ENCODE measurements at regions not wholly inside any gene's neighbourhood (a gene's known extent, or its start where the extent isn't known, plus 50 kb on each side); places are given as distances from the start of the nearest gene placed in this dataset.

DNA sequence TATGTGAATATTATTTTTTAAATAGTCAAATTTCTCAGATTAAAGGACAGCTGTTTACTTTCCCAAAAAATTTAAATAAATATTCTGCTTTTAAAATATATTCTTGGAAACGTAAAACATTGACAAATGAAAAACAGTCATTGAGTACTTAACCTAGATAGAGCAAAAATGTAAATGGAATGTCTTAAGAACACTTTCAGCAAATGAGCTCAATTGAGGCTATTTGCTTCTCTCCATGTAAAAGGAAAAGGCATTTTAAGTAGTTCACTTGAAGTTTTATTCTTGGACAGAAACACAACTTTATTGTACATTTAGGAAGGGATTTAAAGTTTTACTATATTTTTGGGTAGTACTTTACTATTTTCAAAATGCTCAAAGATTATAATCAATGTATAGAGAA lies 983.6 kb upstream of the TYRP1 start:
- TF ChIP-seq, protein P1, sequence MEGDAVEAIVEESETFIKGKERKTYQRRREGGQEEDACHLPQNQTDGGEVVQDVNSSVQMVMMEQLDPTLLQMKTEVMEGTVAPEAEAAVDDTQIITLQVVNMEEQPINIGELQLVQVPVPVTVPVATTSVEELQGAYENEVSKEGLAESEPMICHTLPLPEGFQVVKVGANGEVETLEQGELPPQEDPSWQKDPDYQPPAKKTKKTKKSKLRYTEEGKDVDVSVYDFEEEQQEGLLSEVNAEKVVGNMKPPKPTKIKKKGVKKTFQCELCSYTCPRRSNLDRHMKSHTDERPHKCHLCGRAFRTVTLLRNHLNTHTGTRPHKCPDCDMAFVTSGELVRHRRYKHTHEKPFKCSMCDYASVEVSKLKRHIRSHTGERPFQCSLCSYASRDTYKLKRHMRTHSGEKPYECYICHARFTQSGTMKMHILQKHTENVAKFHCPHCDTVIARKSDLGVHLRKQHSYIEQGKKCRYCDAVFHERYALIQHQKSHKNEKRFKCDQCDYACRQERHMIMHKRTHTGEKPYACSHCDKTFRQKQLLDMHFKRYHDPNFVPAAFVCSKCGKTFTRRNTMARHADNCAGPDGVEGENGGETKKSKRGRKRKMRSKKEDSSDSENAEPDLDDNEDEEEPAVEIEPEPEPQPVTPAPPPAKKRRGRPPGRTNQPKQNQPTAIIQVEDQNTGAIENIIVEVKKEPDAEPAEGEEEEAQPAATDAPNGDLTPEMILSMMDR (IDR thresholded peaks at IDR 0.05; ENCODE audit: insufficient read depth, low read depth, low read length) = no peak
- POLR2A ChIA-PET = no interaction called here
- CTCF ChIA-PET = no interaction called here

DNA sequence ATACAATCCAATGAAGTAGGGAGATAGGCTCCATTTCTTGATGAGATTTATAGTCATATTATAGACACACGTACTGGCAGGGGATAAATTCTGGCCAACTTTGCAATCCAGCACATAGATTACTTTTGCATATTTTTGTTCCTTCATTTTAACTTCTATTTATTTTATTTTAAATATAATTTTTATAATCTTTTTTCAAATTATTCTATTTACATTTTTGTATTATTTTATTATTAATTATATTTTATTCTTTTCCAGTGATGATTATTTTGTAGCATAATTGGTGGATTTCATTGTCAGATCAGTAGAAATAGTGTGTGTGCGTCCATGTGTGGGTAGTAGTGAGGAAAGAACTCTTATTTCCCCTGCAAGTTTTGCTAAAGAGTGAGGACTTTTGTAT lies 980.1 kb upstream of the TYRP1 start:
- H3K4me3 ChIP-seq (ENCODE audit: low read depth, low read length) = no peak overlapping the region
- CTCF ChIA-PET = no interaction called here
- DNase-seq (ENCODE audit: low read depth) = no peak
- POLR2A ChIA-PET = no interaction called here
- TF ChIP-seq, protein P1 (IDR thresholded peaks at IDR 0.05; ENCODE audit: insufficient read depth, low read depth, low read length) = no peak
- H3K27me3 ChIP-seq (ENCODE audit: control insufficient read depth, insufficient read depth, low read length) = no peaks in the 10 kb centered on the region
- H3K36me3 ChIP-seq (ENCODE audit: control insufficient read depth, insufficient read depth, low read length) = no peaks in the 10 kb centered on the region

More for the DNA sequence above, 983.6 kb upstream of the TYRP1 start:
- no peak overlapping the region for H3K4me3 ChIP-seq (ENCODE audit: low read depth, low read length)
- no peak for DNase-seq (ENCODE audit: low read depth)
- no peaks in the 10 kb centered on the region for H3K36me3 ChIP-seq (ENCODE audit: control insufficient read depth, insufficient read depth, low read length)
- H3K27me3 ChIP-seq (ENCODE audit: control insufficient read depth, insufficient read depth, low read length) = no peaks in the 10 kb centered on the region

DNA sequence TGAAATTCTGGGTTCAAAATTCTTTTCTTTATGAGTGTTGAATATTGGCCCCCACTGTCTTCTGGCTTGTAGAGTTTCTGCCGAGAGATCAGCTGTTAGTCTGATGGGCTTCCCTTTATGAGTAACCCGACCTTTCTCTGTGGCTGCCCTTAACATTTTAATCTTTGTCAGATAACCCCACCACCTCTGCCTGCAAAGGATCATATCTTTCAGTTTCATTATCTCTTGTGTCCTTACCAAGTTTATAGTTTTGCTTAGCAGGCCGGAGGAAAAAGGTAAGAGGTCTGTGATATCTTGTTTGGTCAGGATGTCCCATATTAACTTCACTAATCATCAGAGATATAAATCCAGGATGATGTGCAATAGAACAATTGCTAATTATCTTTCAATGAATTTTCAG lies 970.2 kb upstream of the TYRP1 start:
- H3K4me3 ChIP-seq (ENCODE audit: low read depth, low read length) = no peak overlapping the region
- TF ChIP-seq, protein P1 (IDR thresholded peaks at IDR 0.05; ENCODE audit: insufficient read depth, low read depth, low read length) = no peak
- POLR2A ChIA-PET = no interaction called here
- H3K36me3 ChIP-seq (ENCODE audit: control insufficient read depth, insufficient read depth, low read length) = no peaks in the 10 kb centered on the region
- no peaks in the 10 kb centered on the region for H3K27me3 ChIP-seq (ENCODE audit: control insufficient read depth, insufficient read depth, low read length)
- DNase-seq (ENCODE audit: low read depth) = no peak
- CTCF ChIA-PET = no interaction called here

DNA sequence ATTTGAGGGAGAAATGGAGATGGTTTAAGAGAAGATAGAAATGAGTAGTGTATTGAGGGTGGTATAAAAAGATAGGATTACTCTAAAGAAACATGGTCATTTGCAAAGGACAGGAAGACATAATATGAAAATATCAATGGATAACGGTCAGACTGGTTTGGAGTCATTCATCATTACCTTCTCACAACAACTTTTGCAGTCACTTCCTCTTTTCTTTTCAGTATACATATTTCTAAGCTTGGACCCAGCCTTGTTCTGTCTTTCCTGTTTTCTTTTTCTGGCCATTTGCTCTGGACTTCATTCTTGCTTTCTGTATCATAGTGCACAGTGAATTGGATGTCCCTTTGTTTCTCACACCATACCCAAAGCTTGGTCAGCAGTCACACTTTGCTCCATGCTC lies 966.5 kb upstream of the TYRP1 start:
- no peak overlapping the region for H3K4me3 ChIP-seq (ENCODE audit: low read depth, low read length)
- TF ChIP-seq, protein P1 (IDR thresholded peaks at IDR 0.05; ENCODE audit: insufficient read depth, low read depth, low read length) = no peak
- H3K36me3 ChIP-seq (ENCODE audit: control insufficient read depth, insufficient read depth, low read length) = no peaks in the 10 kb centered on the region
- ChIA-PET CTCF (no interaction called here), POLR2A (no interaction called here)
- H3K27me3 ChIP-seq (ENCODE audit: control insufficient read depth, insufficient read depth, low read length) = no peaks in the 10 kb centered on the region
- DNase-seq (ENCODE audit: low read depth) = no peak

DNA sequence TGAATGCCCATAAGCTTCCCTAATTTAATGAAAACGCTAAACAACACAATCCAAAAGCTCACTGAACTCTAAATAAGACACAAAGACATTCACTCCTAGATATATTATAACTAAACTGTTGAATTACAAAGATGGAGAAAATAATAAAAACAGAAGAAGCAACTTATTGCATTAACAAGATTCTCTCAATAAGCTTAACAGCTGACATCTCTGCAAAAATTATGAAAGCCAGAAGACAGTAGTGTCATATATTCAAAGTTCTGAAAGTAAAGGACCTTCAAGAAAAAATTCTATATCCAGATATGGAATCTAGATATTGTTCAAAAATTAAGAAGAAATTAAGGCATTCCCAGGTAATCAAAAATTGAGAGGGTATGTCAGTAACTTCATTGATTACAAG lies 957.8 kb upstream of the TYRP1 start:
- DNase-seq (ENCODE audit: low read depth) = no peak
- POLR2A ChIA-PET = no interaction called here
- TF ChIP-seq, protein P1 (IDR thresholded peaks at IDR 0.05; ENCODE audit: insufficient read depth, low read depth, low read length) = no peak
- Histone ChIP-seq H3K4me3 (ENCODE audit: low read depth, low read length) (no peak overlapping the region), H3K27me3 (ENCODE audit: control insufficient read depth, insufficient read depth, low read length) (no peaks in the 10 kb centered on the region), H3K36me3 (ENCODE audit: control insufficient read depth, insufficient read depth, low read length) (no peaks in the 10 kb centered on the region)
- CTCF ChIA-PET = no interaction called here
